Stimulated activated naive CD8-positive, alpha-beta T cell treated with anti-CD3 and anti-CD28 coated beads, Interleukin-15, amount 100 ng/mL, for 72 hours (primary cell): ENCODE measurements at regions not wholly inside any gene's neighbourhood (a gene's known extent, or its start where the extent isn't known, plus 50 kb on each side); places are given as distances from the start of the nearest gene placed in this dataset.
"Not testable (repeated sequence)": the region's sequence is repeated elsewhere in the genome, so short reads cannot be mapped to it uniquely, and the experiment has no call there.

ENCODE experiments used
- ATAC-seq: fragments of 150-1000 bp; cut with Tn5 transposase; 2 replicates; pipeline ENCODE4 v1.10.0; 2021; ENCODE audit warnings: mild to moderate bottlenecking, moderate library complexity
- DNase-seq, 2 donors: peaks; one replicate each; pipeline ENCODE4 v3.0.0; 2021 to 2022
- H3K27ac Mint-ChIP-seq, 2 donors: one replicate each; pipeline ENCODE4 v1.8.0; 2022; ENCODE audit warnings: mild to moderate bottlenecking in 2 of 2, mixed read lengths in 2 of 2, moderate library complexity in 2 of 2
- H3K27me3 Mint-ChIP-seq: one replicate; pipeline ENCODE4 v1.8.0; 2022; ENCODE audit warnings: mixed read lengths
- H3K4me1 Mint-ChIP-seq: one replicate; pipeline ENCODE4 v1.8.0; 2022; ENCODE audit warnings: mild to moderate bottlenecking, mixed read lengths
- H3K4me3 Mint-ChIP-seq, 2 donors: one replicate each; pipeline ENCODE4 v1.8.0; 2022; ENCODE audit warnings: mild to moderate bottlenecking in 2 of 2, mixed read lengths in 2 of 2, moderate library complexity in 1 of 2
- H3K9me3 Mint-ChIP-seq, 2 donors: one replicate each; pipeline ENCODE4 v1.8.0; 2022; ENCODE audit warnings: mixed read lengths in 2 of 2

GRCh38 chr16:47939680-47940079, 216.1 kb downstream of the ABCC12 start:
- Mint-ChIP-seq H3K27ac (no peak overlapping the region), H3K4me1 (no peaks in the 10 kb centered on the region), H3K4me3 (no peak overlapping the region), H3K27me3 (peaks cover 30% of the 10 kb centered on the region), H3K9me3 (no peaks in the 10 kb centered on the region)
- ATAC-seq (no peak), DNase-seq (no peak)

DNA sequence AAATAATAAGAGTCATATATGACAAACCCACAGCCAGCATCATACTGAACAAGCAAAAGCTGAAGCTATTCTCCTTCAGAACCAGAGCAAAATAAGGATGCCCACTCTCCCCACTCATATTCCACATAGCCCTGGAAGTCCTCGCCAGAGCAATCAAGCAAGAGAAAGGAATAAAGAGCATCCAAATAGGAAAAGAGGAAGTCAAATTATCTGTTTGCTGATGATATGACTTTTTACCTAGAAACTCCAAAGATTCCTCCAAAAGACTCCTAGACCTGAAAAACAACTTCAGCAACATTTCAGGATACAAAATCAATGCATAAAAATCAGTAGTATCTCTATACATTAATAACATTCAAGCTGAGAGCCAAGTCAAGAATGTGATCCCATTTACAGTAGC, 217.5 kb downstream of the ABCC12 start:
- H3K4me1 Mint-ChIP-seq: no peaks in the 10 kb centered on the region
- peaks cover 4 to 7% of the 10 kb centered on the region in 2 donors for H3K9me3 Mint-ChIP-seq
- no peak for DNase-seq
- H3K27me3 Mint-ChIP-seq: peaks cover 20% of the 10 kb centered on the region
- no peak overlapping the region for H3K27ac Mint-ChIP-seq
- no peak for ATAC-seq
- H3K4me3 Mint-ChIP-seq: no peak overlapping the region

DNA sequence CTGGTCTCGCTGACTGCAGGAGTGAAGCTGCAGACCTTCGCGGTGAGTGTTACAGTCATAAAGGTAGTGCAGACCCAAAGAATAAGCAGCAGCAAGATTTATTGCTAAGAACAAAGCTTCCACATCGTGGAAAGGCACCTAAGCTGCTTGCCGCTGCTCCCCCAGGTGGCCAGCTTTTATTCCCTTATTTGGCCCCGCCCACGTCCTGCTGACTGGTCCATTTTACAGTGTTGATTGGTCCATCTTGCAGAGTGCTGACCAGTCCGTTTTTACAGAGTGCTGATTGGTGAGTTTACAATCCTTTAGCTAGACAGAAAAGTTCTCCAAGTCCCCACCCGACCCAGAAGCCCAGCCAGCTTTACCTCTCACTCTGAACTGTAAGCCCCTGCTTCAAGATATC, 227.8 kb downstream of the ABCC12 start:
- H3K4me3 Mint-ChIP-seq: no peak overlapping the region
- H3K4me1 Mint-ChIP-seq: no peaks in the 10 kb centered on the region
- no peak for ATAC-seq
- DNase-seq: no peak
- H3K9me3 Mint-ChIP-seq: peaks cover 5% of the 10 kb centered on the region in 2 donors
- H3K27me3 Mint-ChIP-seq: no peaks in the 10 kb centered on the region
- no peak overlapping the region for H3K27ac Mint-ChIP-seq

- Mint-ChIP-seq H3K27ac (no peak overlapping the region), H3K4me1 (no peaks in the 10 kb centered on the region), H3K27me3 (no peaks in the 10 kb centered on the region), H3K4me3 (no peak overlapping the region), H3K9me3 (peaks cover 0 to 5% of the 10 kb centered on the region in 2 donors)
- DNase-seq (no peak), ATAC-seq (no peak)
Observed at GRCh38 chr16:47927330-47927729, 228.5 kb downstream of the ABCC12 start.

DNA sequence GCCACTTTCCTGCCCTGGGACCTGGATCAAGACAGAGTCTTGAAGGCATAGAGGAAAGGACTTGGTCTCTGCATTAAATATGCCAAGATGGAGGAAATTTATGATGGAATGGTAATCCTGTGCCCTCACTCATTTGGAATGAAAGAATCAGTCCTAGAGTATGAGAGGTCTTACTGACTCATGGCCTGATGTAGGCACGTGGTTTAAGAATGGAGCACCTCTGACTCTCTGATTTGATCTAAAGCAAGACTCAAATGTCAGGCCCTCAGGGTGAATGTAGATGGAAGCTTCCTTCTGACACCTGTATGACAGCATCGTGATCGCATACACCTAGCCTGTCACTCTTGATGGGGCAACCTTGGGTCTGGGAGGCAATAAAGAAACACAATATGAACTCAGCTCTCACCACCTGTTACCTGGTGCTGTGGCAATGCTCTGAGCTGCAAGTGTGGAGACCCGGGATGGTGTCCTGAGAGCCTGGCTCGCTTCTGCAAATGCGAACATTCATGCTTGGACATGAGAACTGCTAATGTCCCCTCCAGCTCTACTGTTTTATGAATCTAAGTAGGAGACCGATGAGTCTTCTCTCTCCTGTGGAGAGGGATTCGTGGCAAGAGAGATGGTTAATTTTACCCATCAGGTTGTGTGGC, 229.9 kb downstream of the ABCC12 start:
- no peaks in the 10 kb centered on the region for H3K4me1 Mint-ChIP-seq
- ATAC-seq (no peak), DNase-seq (no peak)
- H3K27ac Mint-ChIP-seq: no peak overlapping the region
- no peak overlapping the region for H3K4me3 Mint-ChIP-seq
- H3K27me3 Mint-ChIP-seq: no peaks in the 10 kb centered on the region
- H3K9me3 Mint-ChIP-seq: no peaks in the 10 kb centered on the region

- Mint-ChIP-seq H3K4me1 (no peaks in the 10 kb centered on the region), H3K4me3 (no peak overlapping the region), H3K27ac (no peak overlapping the region), H3K27me3 (no peaks in the 10 kb centered on the region), H3K9me3 (no peaks in the 10 kb centered on the region)
- ATAC-seq (no peak), DNase-seq (no peak)
Observed at GRCh38 chr16:47924950-47925349, 230.8 kb downstream of the ABCC12 start.

GRCh38 chr16:47921535-47921934, 234.3 kb downstream of the ABCC12 start:
- no peak for ATAC-seq
- no peaks in the 10 kb centered on the region for H3K9me3 Mint-ChIP-seq
- no peaks in the 10 kb centered on the region for H3K4me1 Mint-ChIP-seq
- no peaks in the 10 kb centered on the region for H3K27me3 Mint-ChIP-seq
- H3K4me3 Mint-ChIP-seq: no peak overlapping the region
- no peak for DNase-seq
- H3K27ac Mint-ChIP-seq: no peak overlapping the region

DNA sequence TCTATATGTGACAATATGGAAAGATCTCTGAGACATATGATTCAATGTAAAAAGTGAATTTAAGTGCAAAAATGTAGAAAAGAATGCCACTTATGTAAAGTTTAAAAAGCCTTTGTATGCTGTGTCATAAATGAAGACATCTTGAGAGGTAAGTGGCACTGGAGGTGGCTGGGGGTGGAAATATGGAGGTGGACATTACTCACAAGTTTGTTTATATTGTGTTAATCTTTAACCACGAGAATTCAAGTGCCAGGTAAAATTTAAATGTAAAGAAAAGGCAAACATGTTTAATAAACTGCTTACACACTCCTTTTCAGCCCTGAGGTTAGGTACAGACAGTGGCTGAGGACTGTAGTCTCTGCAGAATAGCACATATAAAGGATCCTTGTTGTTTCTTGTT, 235.1 kb downstream of the ABCC12 start:
- no peaks in the 10 kb centered on the region for H3K27me3 Mint-ChIP-seq
- H3K27ac Mint-ChIP-seq: no peak overlapping the region
- ATAC-seq (no peak), DNase-seq (no peak)
- H3K4me3 Mint-ChIP-seq: no peak overlapping the region
- no peaks in the 10 kb centered on the region for H3K9me3 Mint-ChIP-seq
- no peaks in the 10 kb centered on the region for H3K4me1 Mint-ChIP-seq

- Mint-ChIP-seq H3K9me3 (peaks cover 7% of the 10 kb centered on the region in 2 donors), H3K27ac (no peak overlapping the region), H3K4me3 (no peak overlapping the region), H3K4me1 (no peaks in the 10 kb centered on the region), H3K27me3 (no peaks in the 10 kb centered on the region)
- no peak for DNase-seq
- ATAC-seq: no peak
Observed at GRCh38 chr16:47917118-47917517, 238.7 kb downstream of the ABCC12 start.

DNA sequence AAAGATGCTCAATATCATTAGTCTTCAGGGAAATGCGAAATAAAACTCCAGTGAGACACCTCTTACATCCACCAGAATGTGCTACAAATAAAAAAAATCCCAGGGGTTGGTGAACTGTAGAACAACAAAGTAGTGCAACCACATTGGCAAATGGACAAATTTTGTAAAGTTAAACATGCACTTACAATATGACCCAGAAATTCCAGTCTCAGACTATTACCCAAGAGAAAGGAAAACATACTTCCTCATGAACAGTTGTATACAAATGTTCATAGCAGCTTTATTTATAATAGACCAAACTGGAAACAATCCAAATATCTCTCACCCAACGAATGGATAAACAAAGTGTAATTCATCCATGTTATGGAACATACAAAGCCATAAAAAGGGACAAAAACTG, 239.5 kb downstream of the ABCC12 start:
- H3K4me3 Mint-ChIP-seq: no peak overlapping the region
- no peak for ATAC-seq
- H3K4me1 Mint-ChIP-seq: no peaks in the 10 kb centered on the region
- H3K9me3 Mint-ChIP-seq: peaks cover 8 to 9% of the 10 kb centered on the region in 2 donors
- DNase-seq: no peak
- no peak overlapping the region for H3K27ac Mint-ChIP-seq
- H3K27me3 Mint-ChIP-seq: no peaks in the 10 kb centered on the region

DNA sequence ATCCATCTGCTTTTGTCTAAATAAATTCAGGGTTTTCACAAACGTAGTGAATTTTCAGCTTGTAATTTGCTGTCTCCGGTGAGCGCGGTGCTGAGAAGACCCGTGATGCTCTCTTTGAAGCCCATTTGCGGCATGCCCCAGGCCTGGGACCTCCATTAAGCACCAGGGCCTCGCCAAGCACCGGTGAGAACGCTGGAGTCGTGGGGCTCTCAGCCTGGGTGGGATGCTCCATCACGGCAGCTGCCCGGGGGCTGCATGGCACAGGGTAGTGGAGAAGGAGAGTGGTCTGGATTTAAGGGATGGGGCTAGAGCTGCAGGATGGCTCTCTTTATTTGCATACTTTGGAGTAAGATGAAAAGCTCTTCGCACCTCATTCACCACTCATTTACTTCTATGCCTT, 248.7 kb downstream of the ABCC12 start:
- Mint-ChIP-seq H3K27me3 (no peaks in the 10 kb centered on the region), H3K4me3 (no peak overlapping the region), H3K27ac (no peak overlapping the region), H3K9me3 (peaks cover under 1 to 2% of the 10 kb centered on the region in 2 donors), H3K4me1 (no peaks in the 10 kb centered on the region)
- no peak for ATAC-seq
- no peak for DNase-seq

DNA sequence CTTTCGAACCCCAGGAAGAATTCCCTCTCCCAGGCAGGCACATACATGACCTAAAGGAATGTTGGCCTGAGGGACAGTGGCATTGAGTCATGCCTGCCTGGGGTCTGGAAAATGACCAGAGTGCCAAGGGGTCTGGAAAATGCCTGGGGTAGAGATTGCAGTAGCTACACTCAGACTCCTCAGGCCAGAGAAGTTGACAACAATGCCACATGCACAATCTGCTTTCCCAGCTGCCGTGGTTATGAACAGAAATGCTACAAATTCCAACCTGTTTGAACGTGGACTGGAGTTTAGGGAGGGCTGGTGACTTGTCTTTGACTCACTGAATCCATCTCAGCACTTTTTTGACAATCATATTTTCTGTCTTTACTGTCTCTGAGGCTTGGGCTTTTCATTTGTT, 250.0 kb downstream of the ABCC12 start:
- Mint-ChIP-seq H3K27ac (no peak overlapping the region), H3K9me3 (no peaks in the 10 kb centered on the region), H3K4me1 (no peaks in the 10 kb centered on the region), H3K27me3 (no peaks in the 10 kb centered on the region), H3K4me3 (no peak overlapping the region)
- DNase-seq (no peak), ATAC-seq (no peak)

DNA sequence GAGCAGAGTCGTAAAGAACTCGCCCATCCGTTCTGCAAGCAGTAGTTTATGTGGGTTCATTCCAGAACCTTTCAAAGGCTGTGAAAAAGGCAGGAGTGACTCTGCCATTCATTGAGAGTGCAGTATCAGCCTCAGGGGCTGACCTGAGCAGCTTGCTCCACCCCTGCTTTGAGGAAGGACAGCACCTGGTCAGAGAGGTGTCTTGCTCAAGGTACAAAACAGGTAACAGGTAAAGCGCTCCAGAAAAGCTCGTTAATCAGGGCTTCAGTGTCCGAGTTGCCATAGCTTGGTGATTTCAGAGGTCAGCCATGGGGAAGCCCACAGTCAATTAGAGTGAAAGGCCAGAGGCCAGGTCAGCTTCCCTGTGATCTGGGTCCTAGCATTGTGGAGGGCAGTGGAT, 251.1 kb downstream of the ABCC12 start:
- Mint-ChIP-seq H3K9me3 (peaks cover under 1 to 2% of the 10 kb centered on the region in 2 donors), H3K4me1 (no peaks in the 10 kb centered on the region), H3K27ac (no peak overlapping the region), H3K4me3 (no peak overlapping the region), H3K27me3 (no peaks in the 10 kb centered on the region)
- no peak for ATAC-seq
- no peak for DNase-seq

GRCh38 chr16:47903470-47903869, 252.3 kb downstream of the ABCC12 start:
- Mint-ChIP-seq H3K4me3 (no peak overlapping the region), H3K9me3 (peaks cover 8 to 12% of the 10 kb centered on the region in 2 donors), H3K27me3 (no peaks in the 10 kb centered on the region), H3K4me1 (no peaks in the 10 kb centered on the region), H3K27ac (no peak overlapping the region)
- no peak for DNase-seq
- ATAC-seq: no peak

DNA sequence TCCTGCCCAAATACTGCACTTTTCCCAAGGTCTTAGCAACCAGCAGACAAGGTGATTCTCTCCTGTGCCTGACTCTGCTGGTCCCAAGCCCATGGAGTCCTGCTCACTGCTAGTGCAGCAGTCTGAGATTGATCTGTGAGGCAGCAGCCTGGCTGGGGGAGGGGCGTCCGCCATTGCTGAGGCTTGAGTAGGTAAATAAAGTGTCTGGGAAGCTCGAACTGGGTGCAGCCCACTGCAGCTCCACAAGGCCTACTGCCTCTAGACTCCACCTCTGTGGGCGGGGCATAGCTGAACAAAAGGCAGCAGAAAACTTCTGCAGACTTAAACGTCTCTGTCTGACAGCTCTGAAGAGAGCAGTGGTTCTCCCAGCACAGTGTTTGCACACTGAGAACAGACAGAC, 258.7 kb downstream of the ABCC12 start:
- not testable (repeated sequence) for H3K27me3 Mint-ChIP-seq, H3K4me3 Mint-ChIP-seq, DNase-seq, H3K27ac Mint-ChIP-seq, H3K4me1 Mint-ChIP-seq, ATAC-seq
- peaks cover 8 to 26% of the 10 kb centered on the region in 2 donors for H3K9me3 Mint-ChIP-seq

GRCh38 chr16:47895146-47895545, 260.6 kb downstream of the ABCC12 start:
- Mint-ChIP-seq H3K27me3 (peaks cover 4% of the 10 kb centered on the region), H3K4me3 (no peak overlapping the region), H3K4me1 (no peaks in the 10 kb centered on the region), H3K27ac (no peak overlapping the region), H3K9me3 (peaks cover 8 to 26% of the 10 kb centered on the region in 2 donors)
- DNase-seq (no peak), ATAC-seq (no peak)

- peaks cover 0 to 10% of the 10 kb centered on the region in 2 donors for H3K9me3 Mint-ChIP-seq
- no peaks in the 10 kb centered on the region for H3K4me1 Mint-ChIP-seq
- ATAC-seq (no peak), DNase-seq (no peak)
- H3K27ac Mint-ChIP-seq: no peak overlapping the region
- no peak overlapping the region for H3K4me3 Mint-ChIP-seq
- peaks cover 10% of the 10 kb centered on the region for H3K27me3 Mint-ChIP-seq
Observed at GRCh38 chr16:47892999-47893398, 262.8 kb downstream of the ABCC12 start.
